ENCODE measurements at regions not wholly inside any gene's neighbourhood (a gene's known extent, or its start where the extent isn't known, plus 50 kb on each side); places are given as distances from the start of the nearest gene placed in this dataset.

DNA sequence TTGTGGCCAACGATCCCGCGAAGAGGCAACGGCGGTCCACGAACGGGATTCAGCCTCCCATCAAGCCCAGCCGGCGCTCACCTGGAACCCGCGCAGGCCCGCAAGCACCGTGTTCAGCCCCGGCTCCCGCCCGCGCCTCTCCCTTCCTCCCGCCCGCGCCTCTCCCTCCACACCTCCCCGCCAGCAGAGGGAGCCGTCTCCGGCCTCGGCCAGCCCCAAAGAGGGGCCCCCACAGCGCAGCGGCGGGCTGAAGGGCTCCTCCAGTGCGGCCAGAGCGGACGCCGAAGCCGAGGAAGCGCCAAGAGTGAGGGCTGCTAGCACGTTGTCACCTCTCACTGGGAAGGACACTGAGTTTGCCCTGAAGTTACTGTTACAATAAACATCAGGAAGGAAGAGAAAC, 55.3 kb upstream of the LAPTM4A start:
- Histone ChIP-seq H3K4me2 (replicated peaks; ENCODE audit: extremely low read depth, low read length, poor library complexity, severe bottlenecking) (no peak overlapping the region), H2AFZ (ENCODE audit: insufficient read depth, low read depth, low read length, poor library complexity, severe bottlenecking) (no peak overlapping the region), H3K4me3 (replicated peaks in 1 of 3; ENCODE audit: low read depth in 2 of 3, low read length in 3 of 3) (no peak overlapping the region), H3K9ac (ENCODE audit: insufficient read depth, low read length, poor library complexity, severe bottlenecking) (no peak overlapping the region), H3K27me3 (ENCODE audit: control insufficient read depth in 2 of 2, insufficient read depth in 2 of 2, low read length in 2 of 2) (peaks cover 0 to 8% of the 10 kb centered on the region in 2 donors), H3K79me2 (ENCODE audit: insufficient read depth, low read length) (no peaks in the 10 kb centered on the region), H3K9me3 (replicated peaks in 1 of 2; ENCODE audit: control insufficient read depth in 1 of 2, insufficient read depth in 1 of 2, low read length in 2 of 2) (peaks cover 11 to 17% of the 10 kb centered on the region in 2 donors), H3K27ac (ENCODE audit: low read depth in 1 of 2, low read length in 2 of 2) (no peak overlapping the region), H3K4me1 (ENCODE audit: control insufficient read depth in 1 of 2, insufficient read depth in 2 of 2, low read length in 2 of 2) (no peaks in the 10 kb centered on the region), H3K36me3 (replicated peaks in 1 of 2; ENCODE audit: control insufficient read depth in 1 of 2, insufficient read depth in 2 of 2, low read length in 2 of 2) (no peaks in the 10 kb centered on the region), H4K20me1 (ENCODE audit: insufficient read depth, low read length) (no peaks in the 10 kb centered on the region)
- H3K4me1 Mint-ChIP-seq = peaks cover 10% of the 10 kb centered on the region
- no peak for DNase-seq
- peaks cover 5 to 16% (median 12%) of the 10 kb centered on the region in 3 donors for H3K27me3 Mint-ChIP-seq (ENCODE audit: low read depth in 3 of 3)
- 27% methylated on average over 31 of the region's 34 CpGs for WGBS (ENCODE audit: insufficient coverage)
- H3K27ac Mint-ChIP-seq = no peak overlapping the region
- no peaks in the 10 kb centered on the region for H3K36me3 Mint-ChIP-seq
- H3K4me3 Mint-ChIP-seq = peak overlapping the region; percentile 67 to 77
- peaks cover 7 to 33% (median 25%) of the 10 kb centered on the region in 7 donors for H3K9me3 Mint-ChIP-seq
- TF ChIP-seq, protein P1, sequence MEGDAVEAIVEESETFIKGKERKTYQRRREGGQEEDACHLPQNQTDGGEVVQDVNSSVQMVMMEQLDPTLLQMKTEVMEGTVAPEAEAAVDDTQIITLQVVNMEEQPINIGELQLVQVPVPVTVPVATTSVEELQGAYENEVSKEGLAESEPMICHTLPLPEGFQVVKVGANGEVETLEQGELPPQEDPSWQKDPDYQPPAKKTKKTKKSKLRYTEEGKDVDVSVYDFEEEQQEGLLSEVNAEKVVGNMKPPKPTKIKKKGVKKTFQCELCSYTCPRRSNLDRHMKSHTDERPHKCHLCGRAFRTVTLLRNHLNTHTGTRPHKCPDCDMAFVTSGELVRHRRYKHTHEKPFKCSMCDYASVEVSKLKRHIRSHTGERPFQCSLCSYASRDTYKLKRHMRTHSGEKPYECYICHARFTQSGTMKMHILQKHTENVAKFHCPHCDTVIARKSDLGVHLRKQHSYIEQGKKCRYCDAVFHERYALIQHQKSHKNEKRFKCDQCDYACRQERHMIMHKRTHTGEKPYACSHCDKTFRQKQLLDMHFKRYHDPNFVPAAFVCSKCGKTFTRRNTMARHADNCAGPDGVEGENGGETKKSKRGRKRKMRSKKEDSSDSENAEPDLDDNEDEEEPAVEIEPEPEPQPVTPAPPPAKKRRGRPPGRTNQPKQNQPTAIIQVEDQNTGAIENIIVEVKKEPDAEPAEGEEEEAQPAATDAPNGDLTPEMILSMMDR (IDR thresholded peaks at IDR 0.05) = peak; percentile 16
- intact Hi-C loops (cut with micrococcal nuclease) = no loop called here

DNA sequence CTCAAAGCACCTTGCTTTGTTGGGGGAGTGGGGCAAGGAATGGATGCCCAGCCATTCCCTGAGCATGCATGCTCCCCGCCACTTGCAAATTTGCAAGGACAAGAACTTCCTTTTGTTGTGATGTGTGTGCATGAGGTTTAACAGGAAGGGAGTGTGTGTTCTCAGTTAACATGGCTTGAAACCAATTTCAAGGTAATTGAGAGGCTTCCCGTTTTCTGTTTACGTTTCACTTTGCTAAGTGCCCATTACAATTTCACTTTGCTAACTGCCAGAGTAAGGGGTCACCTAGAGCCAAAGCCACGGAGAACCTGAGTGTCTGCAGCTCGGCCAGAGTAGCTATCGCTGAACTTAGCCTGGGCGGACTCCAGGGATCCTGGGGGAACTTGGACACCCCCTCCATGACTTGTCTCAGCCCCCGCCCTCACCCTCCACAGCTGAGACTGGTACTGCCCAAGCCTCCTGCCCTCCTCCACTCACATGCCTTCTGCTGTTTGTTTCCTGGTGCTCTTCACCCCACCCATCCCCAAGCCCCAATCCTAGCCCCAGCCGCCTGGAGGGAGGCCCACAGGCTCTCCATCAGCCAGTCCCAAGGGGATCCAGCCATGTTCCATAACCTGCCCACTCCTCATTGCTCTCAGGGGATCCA, 53.6 kb upstream of the LAPTM4A start:
- TF ChIP-seq, protein P1 (IDR thresholded peaks at IDR 0.05) = no peak
- H3K4me3 Mint-ChIP-seq = no peak overlapping the region
- no peaks in the 10 kb centered on the region for H3K79me2 ChIP-seq (ENCODE audit: insufficient read depth, low read length)
- H2AFZ ChIP-seq (ENCODE audit: insufficient read depth, low read depth, low read length, poor library complexity, severe bottlenecking) = no peak overlapping the region
- H3K9ac ChIP-seq (ENCODE audit: insufficient read depth, low read length, poor library complexity, severe bottlenecking) = no peak overlapping the region
- no peak overlapping the region for H3K27ac ChIP-seq (ENCODE audit: low read depth in 1 of 2, low read length in 2 of 2)
- H3K9me3 ChIP-seq (replicated peaks in 1 of 2; ENCODE audit: control insufficient read depth in 1 of 2, insufficient read depth in 1 of 2, low read length in 2 of 2) = peaks cover 13 to 18% of the 10 kb centered on the region in 2 donors
- H3K4me1 Mint-ChIP-seq = peaks cover 10% of the 10 kb centered on the region
- intact Hi-C loops (cut with micrococcal nuclease) = no loop called here
- peaks cover 0 to 8% of the 10 kb centered on the region in 2 donors for H3K27me3 ChIP-seq (ENCODE audit: control insufficient read depth in 2 of 2, insufficient read depth in 2 of 2, low read length in 2 of 2)
- WGBS (ENCODE audit: insufficient coverage) = 81% methylated on average over 9 of the region's 9 CpGs
- H3K4me3 ChIP-seq (replicated peaks in 1 of 3; ENCODE audit: low read depth in 2 of 3, low read length in 3 of 3) = no peak overlapping the region
- H3K27me3 Mint-ChIP-seq (ENCODE audit: low read depth in 3 of 3) = peaks cover 5 to 17% (median 12%) of the 10 kb centered on the region in 3 donors
- no peaks in the 10 kb centered on the region for H3K36me3 Mint-ChIP-seq
- H3K36me3 ChIP-seq (replicated peaks in 1 of 2; ENCODE audit: control insufficient read depth in 1 of 2, insufficient read depth in 2 of 2, low read length in 2 of 2) = no peaks in the 10 kb centered on the region
- no peak for DNase-seq
- no peak overlapping the region for H3K4me2 ChIP-seq (replicated peaks; ENCODE audit: extremely low read depth, low read length, poor library complexity, severe bottlenecking)
- no peaks in the 10 kb centered on the region for H3K4me1 ChIP-seq (ENCODE audit: control insufficient read depth in 1 of 2, insufficient read depth in 2 of 2, low read length in 2 of 2)
- H3K9me3 Mint-ChIP-seq = peaks cover 7 to 30% (median 24%) of the 10 kb centered on the region in 7 donors
- H3K27ac Mint-ChIP-seq = no peak overlapping the region
- H4K20me1 ChIP-seq (ENCODE audit: insufficient read depth, low read length) = no peaks in the 10 kb centered on the region
